ENCODE measurements at regions not wholly inside any gene's neighbourhood (a gene's known extent, or its start where the extent isn't known, plus 50 kb on each side); places are given as distances from the start of the nearest gene placed in this dataset.

GRCh38 chr10:113331961-113332360 is 220.9 kb upstream of the HABP2 start:
- H3K27ac ChIP-seq, result no peak overlapping the region
- no peak for TF ChIP-seq CTCF (conservative IDR thresholded peaks at IDR 0.05)
- no peak for TF ChIP-seq ZFX (IDR thresholded peaks at IDR 0.05)

GRCh38 chr10:113333313-113333712 is 219.5 kb upstream of the HABP2 start:
- no peak overlapping the region for H3K27ac ChIP-seq
- TF ChIP-seq ZFX (IDR thresholded peaks at IDR 0.05), result no peak
- TF ChIP-seq CTCF (conservative IDR thresholded peaks at IDR 0.05), result peak; percentile 10; the same call in 1 of the 2 replicates

GRCh38 chr10:113335592-113335991 is 217.3 kb upstream of the HABP2 start:
- no peak for TF ChIP-seq CTCF (conservative IDR thresholded peaks at IDR 0.05)
- H3K27ac ChIP-seq, result no peak overlapping the region

- no peak overlapping the region for H3K27ac ChIP-seq
- no peak for TF ChIP-seq CTCF (conservative IDR thresholded peaks at IDR 0.05)
- TF ChIP-seq ZFX (IDR thresholded peaks at IDR 0.05), result no peak
Measured at GRCh38 chr10:113336549-113337130, 216.2 kb upstream of the HABP2 start.

GRCh38 chr10:113337142-113337541 is 215.7 kb upstream of the HABP2 start:
- no peak for TF ChIP-seq ZFX (IDR thresholded peaks at IDR 0.05)
- TF ChIP-seq CTCF (conservative IDR thresholded peaks at IDR 0.05), result no peak
- no peak overlapping the region for H3K27ac ChIP-seq

GRCh38 chr10:113339121-113339520 is 213.7 kb upstream of the HABP2 start:
- H3K27ac ChIP-seq, result no peak overlapping the region
- TF ChIP-seq ZFX (IDR thresholded peaks at IDR 0.05), result no peak
- TF ChIP-seq CTCF (conservative IDR thresholded peaks at IDR 0.05), result no peak

GRCh38 chr10:113340282-113340681 is 212.6 kb upstream of the HABP2 start:
- TF ChIP-seq CTCF (conservative IDR thresholded peaks at IDR 0.05) (no peak), ZFX (IDR thresholded peaks at IDR 0.05) (no peak)
- H3K27ac ChIP-seq, result no peak overlapping the region

Measured in C4-2B (cell line).